GM12873 (cell line): ENCODE measurements at regions not wholly inside any gene's neighbourhood (a gene's known extent, or its start where the extent isn't known, plus 50 kb on each side); places are given as distances from the start of the nearest gene placed in this dataset.

Experiments
- CTCF ChIP-seq: IDR thresholded peaks from 2 replicates; pipeline ENCODE4 v1.5.1; 2012; ENCODE audit warnings: low read depth, mild to moderate bottlenecking, moderate library complexity, low read length, control low read depth; ENCODE audit not compliant: insufficient read depth; ENCODE audit errors: missing control alignments

- no peak for TF ChIP-seq CTCF
These were observed 381.6 kb upstream of the C9orf72 start for GRCh38 chr9:27954858-27955257.

GRCh38 chr9:27963836-27964235 is 390.6 kb upstream of the C9orf72 start:
- no peak for TF ChIP-seq CTCF

GRCh38 chr9:27967210-27967609 is 393.9 kb upstream of the C9orf72 start:
- TF ChIP-seq CTCF: no peak

GRCh38 chr9:27977931-27978330 is 404.6 kb upstream of the C9orf72 start:
- no peak for TF ChIP-seq CTCF

- no peak for TF ChIP-seq CTCF
These were observed 412.4 kb upstream of the C9orf72 start for GRCh38 chr9:27985714-27986113.

GRCh38 chr9:27990524-27990923 is 417.2 kb upstream of the C9orf72 start:
- TF ChIP-seq CTCF: no peak

GRCh38 chr9:27991221-27991620 is 417.9 kb upstream of the C9orf72 start:
- no peak for TF ChIP-seq CTCF

- TF ChIP-seq CTCF: no peak
These were observed 427.8 kb upstream of the C9orf72 start for GRCh38 chr9:28001096-28001495.
